ENCODE measurements at regions not wholly inside any gene's neighbourhood (a gene's known extent, or its start where the extent isn't known, plus 50 kb on each side); places are given as distances from the start of the nearest gene placed in this dataset.
"Not testable (repeated sequence)": the region's sequence is repeated elsewhere in the genome, so short reads cannot be mapped to it uniquely, and the experiment has no call there.

DNA sequence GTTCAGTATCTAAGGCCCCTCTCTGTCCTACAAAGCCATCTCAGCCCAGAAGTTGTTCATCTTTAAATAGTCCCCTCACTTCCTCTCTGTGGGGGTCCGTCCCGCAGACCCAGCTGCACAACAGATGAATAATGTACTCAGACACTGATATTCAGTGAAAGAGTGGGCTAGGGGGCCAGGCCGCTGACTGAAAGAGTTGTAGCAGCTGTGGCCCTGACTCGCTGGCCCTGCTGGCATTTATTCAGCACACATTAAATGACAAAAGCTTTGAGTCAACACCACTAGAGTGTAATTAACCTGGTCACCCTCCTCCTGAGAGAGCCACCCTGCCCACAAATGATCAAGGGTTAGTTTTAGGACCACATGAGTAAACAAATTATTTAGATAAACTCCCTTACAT, 76.3 kb downstream of the MED10 start:
- H3K4me3 ChIP-seq (ENCODE audit: low read length in 2 of 2), result no peak overlapping the region
- H3K27me3 ChIP-seq (ENCODE audit: control insufficient read depth in 2 of 2, insufficient read depth in 2 of 2, low read length in 2 of 2), result no peaks in the 10 kb centered on the region
- H3K4me1 ChIP-seq (ENCODE audit: control insufficient read depth in 2 of 2, insufficient read depth in 2 of 2, low read length in 2 of 2), result no peaks in the 10 kb centered on the region
- no peak overlapping the region for H3K9ac ChIP-seq (ENCODE audit: low read depth in 1 of 2, low read length in 2 of 2)
- H3K36me3 ChIP-seq (ENCODE audit: control insufficient read depth in 2 of 2, insufficient read depth in 2 of 2, low read length in 2 of 2), result no peaks in the 10 kb centered on the region
- H3K9me3 ChIP-seq (ENCODE audit: control insufficient read depth in 2 of 2, low read length in 2 of 2), result no peaks in the 10 kb centered on the region
- H3K27ac ChIP-seq (ENCODE audit: low read depth in 2 of 2, low read length in 2 of 2), result no peak overlapping the region

DNA sequence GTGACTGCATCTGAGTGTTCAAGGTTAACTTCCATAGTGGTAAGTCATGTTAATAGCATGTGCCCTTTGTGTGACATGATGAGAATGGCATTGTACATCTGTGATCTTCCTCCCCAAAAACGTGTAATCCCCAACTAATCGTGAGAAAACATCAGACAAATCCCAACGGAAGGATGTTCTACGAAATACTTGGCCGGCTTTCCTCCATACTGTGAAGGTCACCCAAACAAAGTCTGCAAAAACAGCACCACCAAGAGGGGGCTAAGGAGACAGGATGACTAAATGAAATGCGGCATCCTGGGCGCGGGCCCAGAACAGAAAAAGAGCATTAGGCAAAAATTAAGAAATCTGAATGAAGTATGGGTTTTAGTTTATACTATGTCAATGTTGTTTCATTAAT, 81.8 kb downstream of the MED10 start:
- Histone ChIP-seq H3K27ac (ENCODE audit: low read depth in 2 of 2, low read length in 2 of 2) (no peak overlapping the region), H3K9me3 (ENCODE audit: control insufficient read depth in 2 of 2, low read length in 2 of 2) (no peaks in the 10 kb centered on the region), H3K27me3 (ENCODE audit: control insufficient read depth in 2 of 2, insufficient read depth in 2 of 2, low read length in 2 of 2) (no peaks in the 10 kb centered on the region), H3K36me3 (ENCODE audit: control insufficient read depth in 2 of 2, insufficient read depth in 2 of 2, low read length in 2 of 2) (no peaks in the 10 kb centered on the region), H3K4me1 (ENCODE audit: control insufficient read depth in 2 of 2, insufficient read depth in 2 of 2, low read length in 2 of 2) (no peaks in the 10 kb centered on the region), H3K4me3 (ENCODE audit: low read length in 2 of 2) (no peak overlapping the region), H3K9ac (ENCODE audit: low read depth in 1 of 2, low read length in 2 of 2) (no peak overlapping the region)

DNA sequence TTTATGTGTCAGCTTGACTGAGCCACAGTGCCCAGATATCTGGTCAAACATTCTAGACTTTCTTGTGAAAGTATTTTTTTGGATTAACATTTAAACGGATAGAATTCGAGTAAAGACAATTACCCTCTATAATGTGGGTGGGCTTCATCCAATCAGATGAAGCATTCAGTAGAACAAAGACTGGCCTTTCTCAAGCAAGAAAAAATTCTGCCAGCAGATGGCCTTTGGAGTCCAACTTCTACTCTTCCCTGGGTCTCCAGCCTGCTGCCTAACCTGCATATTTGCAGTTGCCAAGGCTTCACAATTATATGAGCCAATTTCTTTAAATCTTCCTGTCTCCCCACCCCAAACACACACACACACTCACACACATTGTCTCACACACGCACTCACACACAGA, 86.4 kb downstream of the MED10 start:
- H3K36me3 ChIP-seq (ENCODE audit: control insufficient read depth in 2 of 2, insufficient read depth in 2 of 2, low read length in 2 of 2), result no peaks in the 10 kb centered on the region
- no peak overlapping the region for H3K9ac ChIP-seq (ENCODE audit: low read depth in 1 of 2, low read length in 2 of 2)
- H3K4me1 ChIP-seq (ENCODE audit: control insufficient read depth in 2 of 2, insufficient read depth in 2 of 2, low read length in 2 of 2), result no peaks in the 10 kb centered on the region
- no peaks in the 10 kb centered on the region for H3K27me3 ChIP-seq (ENCODE audit: control insufficient read depth in 2 of 2, insufficient read depth in 2 of 2, low read length in 2 of 2)
- no peaks in the 10 kb centered on the region for H3K9me3 ChIP-seq (ENCODE audit: control insufficient read depth in 2 of 2, low read length in 2 of 2)
- no peak overlapping the region for H3K4me3 ChIP-seq (ENCODE audit: low read length in 2 of 2)
- H3K27ac ChIP-seq (ENCODE audit: low read depth in 2 of 2, low read length in 2 of 2), result no peak overlapping the region

DNA sequence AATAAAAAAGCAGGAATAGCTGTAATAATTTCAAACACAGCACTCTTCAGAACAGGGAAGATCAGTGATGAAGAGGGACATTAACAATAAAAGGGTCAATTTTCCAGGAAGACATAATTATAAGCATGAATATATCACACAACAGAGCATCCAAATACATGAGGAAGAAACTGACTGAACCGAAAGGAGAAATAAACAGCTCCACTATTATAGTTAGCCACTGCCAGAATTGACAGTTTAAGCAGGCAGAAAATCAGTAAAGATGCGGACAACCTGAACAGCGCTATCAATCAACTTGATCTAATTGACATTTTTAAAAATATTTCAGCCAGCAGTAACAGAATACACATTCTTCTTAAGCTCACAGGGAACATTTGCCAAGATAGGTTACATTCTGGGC, 89.1 kb downstream of the MED10 start:
- no peak overlapping the region for H3K4me3 ChIP-seq (ENCODE audit: low read length in 2 of 2)
- H3K4me1 ChIP-seq (ENCODE audit: control insufficient read depth in 2 of 2, insufficient read depth in 2 of 2, low read length in 2 of 2), result no peaks in the 10 kb centered on the region
- H3K27me3 ChIP-seq (ENCODE audit: control insufficient read depth in 2 of 2, insufficient read depth in 2 of 2, low read length in 2 of 2), result no peaks in the 10 kb centered on the region
- H3K36me3 ChIP-seq (ENCODE audit: control insufficient read depth in 2 of 2, insufficient read depth in 2 of 2, low read length in 2 of 2), result no peaks in the 10 kb centered on the region
- H3K27ac ChIP-seq (ENCODE audit: low read depth in 2 of 2, low read length in 2 of 2), result no peak overlapping the region
- no peak overlapping the region for H3K9ac ChIP-seq (ENCODE audit: low read depth in 1 of 2, low read length in 2 of 2)
- no peaks in the 10 kb centered on the region for H3K9me3 ChIP-seq (ENCODE audit: control insufficient read depth in 2 of 2, low read length in 2 of 2)

DNA sequence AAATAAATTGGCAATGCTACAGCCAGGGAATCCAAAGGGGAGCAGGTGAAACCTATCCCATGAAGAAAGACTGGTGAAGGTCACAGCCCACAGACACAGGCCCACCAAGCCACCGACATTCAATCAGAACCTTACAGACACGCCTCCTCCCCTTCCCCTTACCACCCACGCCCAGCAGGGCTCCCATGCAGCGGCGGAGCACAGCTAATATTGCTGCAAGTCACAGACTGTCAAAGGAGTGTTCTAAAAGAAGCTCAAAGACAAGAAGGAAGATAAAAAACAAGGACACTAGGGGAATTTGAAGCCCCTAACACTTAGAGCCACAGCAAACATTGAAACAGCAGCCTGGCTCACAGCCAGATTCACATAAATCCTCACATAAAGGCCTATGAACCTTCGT, 91.2 kb downstream of the MED10 start:
- Histone ChIP-seq H3K27me3 (ENCODE audit: control insufficient read depth in 2 of 2, insufficient read depth in 2 of 2, low read length in 2 of 2) (no peaks in the 10 kb centered on the region), H3K9me3 (ENCODE audit: control insufficient read depth in 2 of 2, low read length in 2 of 2) (no peaks in the 10 kb centered on the region), H3K4me3 (ENCODE audit: low read length in 2 of 2) (no peak overlapping the region), H3K4me1 (ENCODE audit: control insufficient read depth in 2 of 2, insufficient read depth in 2 of 2, low read length in 2 of 2) (no peaks in the 10 kb centered on the region), H3K36me3 (ENCODE audit: control insufficient read depth in 2 of 2, insufficient read depth in 2 of 2, low read length in 2 of 2) (no peaks in the 10 kb centered on the region), H3K27ac (ENCODE audit: low read depth in 2 of 2, low read length in 2 of 2) (no peak overlapping the region), H3K9ac (ENCODE audit: low read depth in 1 of 2, low read length in 2 of 2) (no peak overlapping the region)

DNA sequence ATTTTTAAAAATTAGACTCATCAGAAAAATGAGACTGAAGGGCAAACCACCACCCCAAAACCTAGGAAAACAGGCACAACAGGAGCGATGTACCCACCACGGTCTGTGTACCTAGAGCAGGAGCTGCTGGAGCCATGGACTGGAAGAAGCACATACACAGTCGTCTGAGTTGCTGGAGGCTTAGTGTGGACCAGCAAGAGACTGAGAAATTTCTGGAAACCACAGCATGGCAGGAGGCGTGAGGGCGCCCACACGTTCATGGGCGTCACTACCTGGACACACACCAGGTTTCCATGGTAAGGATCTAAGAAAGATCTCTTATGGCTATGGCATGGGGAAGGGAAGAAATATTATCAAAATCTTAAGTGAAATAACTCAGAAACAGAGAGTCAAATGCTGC, 91.9 kb downstream of the MED10 start:
- Histone ChIP-seq H3K9me3 (ENCODE audit: control insufficient read depth in 2 of 2, low read length in 2 of 2) (no peaks in the 10 kb centered on the region), H3K4me3 (ENCODE audit: low read length in 2 of 2) (no peak overlapping the region), H3K27me3 (ENCODE audit: control insufficient read depth in 2 of 2, insufficient read depth in 2 of 2, low read length in 2 of 2) (no peaks in the 10 kb centered on the region), H3K36me3 (ENCODE audit: control insufficient read depth in 2 of 2, insufficient read depth in 2 of 2, low read length in 2 of 2) (no peaks in the 10 kb centered on the region), H3K9ac (ENCODE audit: low read depth in 1 of 2, low read length in 2 of 2) (no peak overlapping the region), H3K4me1 (ENCODE audit: control insufficient read depth in 2 of 2, insufficient read depth in 2 of 2, low read length in 2 of 2) (no peaks in the 10 kb centered on the region), H3K27ac (ENCODE audit: low read depth in 2 of 2, low read length in 2 of 2) (no peak overlapping the region)

DNA sequence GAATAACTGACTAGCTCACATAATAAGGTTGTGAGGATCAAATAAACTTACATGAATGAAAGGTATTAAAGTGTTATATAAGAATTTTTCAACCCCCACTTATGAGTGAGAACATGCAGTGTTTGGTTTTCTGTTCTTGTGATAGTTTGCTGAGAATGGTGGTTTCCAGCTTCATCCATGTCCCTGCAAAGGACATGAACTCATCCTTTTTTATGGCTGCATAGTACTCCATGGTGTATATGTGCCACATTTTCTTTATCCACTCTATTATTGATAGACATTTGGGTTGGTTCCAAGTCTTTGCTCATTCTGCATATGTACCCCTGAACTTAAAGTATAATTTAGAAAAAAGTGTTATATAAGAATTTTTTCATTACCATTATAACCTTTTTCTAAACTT, 93.9 kb downstream of the MED10 start:
- not testable (repeated sequence) for H3K27ac ChIP-seq (ENCODE audit: low read depth in 2 of 2, low read length in 2 of 2); H3K9me3 ChIP-seq (ENCODE audit: control insufficient read depth in 2 of 2, low read length in 2 of 2); H3K27me3 ChIP-seq (ENCODE audit: control insufficient read depth in 2 of 2, insufficient read depth in 2 of 2, low read length in 2 of 2); H3K4me1 ChIP-seq (ENCODE audit: control insufficient read depth in 2 of 2, insufficient read depth in 2 of 2, low read length in 2 of 2); H3K4me3 ChIP-seq (ENCODE audit: low read length in 2 of 2); H3K9ac ChIP-seq (ENCODE audit: low read depth in 1 of 2, low read length in 2 of 2); H3K36me3 ChIP-seq (ENCODE audit: control insufficient read depth in 2 of 2, insufficient read depth in 2 of 2, low read length in 2 of 2)

DNA sequence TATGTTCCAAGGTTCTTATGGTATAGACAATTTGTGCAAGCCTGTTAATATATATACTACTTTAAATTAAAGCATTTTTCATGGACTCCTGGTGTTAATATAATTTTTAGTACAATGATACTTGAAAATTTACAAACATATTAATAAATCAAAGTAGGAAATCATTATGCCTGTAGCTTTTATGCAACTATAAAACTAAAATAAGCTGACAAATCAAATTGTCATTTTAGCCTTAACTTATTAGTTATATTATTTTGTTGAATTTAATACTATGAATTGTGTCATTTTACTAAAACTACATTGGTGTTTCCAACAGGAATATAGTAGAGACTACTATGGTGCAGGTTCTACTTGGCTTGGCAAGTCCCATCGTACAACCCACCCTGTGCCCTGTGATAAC, 96.0 kb downstream of the MED10 start:
- Histone ChIP-seq H3K4me3 (ENCODE audit: low read length in 2 of 2) (no peak overlapping the region), H3K4me1 (ENCODE audit: control insufficient read depth in 2 of 2, insufficient read depth in 2 of 2, low read length in 2 of 2) (no peaks in the 10 kb centered on the region), H3K9me3 (ENCODE audit: control insufficient read depth in 2 of 2, low read length in 2 of 2) (no peaks in the 10 kb centered on the region), H3K36me3 (ENCODE audit: control insufficient read depth in 2 of 2, insufficient read depth in 2 of 2, low read length in 2 of 2) (no peaks in the 10 kb centered on the region), H3K27me3 (ENCODE audit: control insufficient read depth in 2 of 2, insufficient read depth in 2 of 2, low read length in 2 of 2) (no peaks in the 10 kb centered on the region), H3K9ac (ENCODE audit: low read depth in 1 of 2, low read length in 2 of 2) (no peak overlapping the region), H3K27ac (ENCODE audit: low read depth in 2 of 2, low read length in 2 of 2) (no peak overlapping the region)

DNA sequence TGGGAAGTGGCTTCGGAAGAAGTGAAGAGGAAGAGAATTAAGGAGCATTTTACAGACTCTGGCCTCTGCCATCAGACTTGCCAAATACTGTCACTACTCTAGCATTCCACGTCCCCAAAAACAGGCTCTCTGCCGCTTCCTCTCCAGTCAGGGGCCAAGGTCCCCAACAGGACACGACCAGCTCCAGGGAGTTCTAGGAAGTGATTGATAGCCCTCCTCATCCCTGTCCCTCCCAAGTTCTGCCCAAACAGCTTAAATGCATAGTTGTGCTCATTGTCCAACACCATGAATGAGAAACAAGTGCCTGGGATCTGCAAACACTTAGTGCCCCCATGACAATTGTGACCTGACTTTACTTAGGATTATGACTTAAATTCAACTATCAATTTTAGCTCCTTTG, 96.5 kb downstream of the MED10 start:
- no peaks in the 10 kb centered on the region for H3K27me3 ChIP-seq (ENCODE audit: control insufficient read depth in 2 of 2, insufficient read depth in 2 of 2, low read length in 2 of 2)
- H3K27ac ChIP-seq (ENCODE audit: low read depth in 2 of 2, low read length in 2 of 2), result no peak overlapping the region
- no peak overlapping the region for H3K9ac ChIP-seq (ENCODE audit: low read depth in 1 of 2, low read length in 2 of 2)
- H3K36me3 ChIP-seq (ENCODE audit: control insufficient read depth in 2 of 2, insufficient read depth in 2 of 2, low read length in 2 of 2), result no peaks in the 10 kb centered on the region
- no peak overlapping the region for H3K4me3 ChIP-seq (ENCODE audit: low read length in 2 of 2)
- no peaks in the 10 kb centered on the region for H3K9me3 ChIP-seq (ENCODE audit: control insufficient read depth in 2 of 2, low read length in 2 of 2)
- no peaks in the 10 kb centered on the region for H3K4me1 ChIP-seq (ENCODE audit: control insufficient read depth in 2 of 2, insufficient read depth in 2 of 2, low read length in 2 of 2)

DNA sequence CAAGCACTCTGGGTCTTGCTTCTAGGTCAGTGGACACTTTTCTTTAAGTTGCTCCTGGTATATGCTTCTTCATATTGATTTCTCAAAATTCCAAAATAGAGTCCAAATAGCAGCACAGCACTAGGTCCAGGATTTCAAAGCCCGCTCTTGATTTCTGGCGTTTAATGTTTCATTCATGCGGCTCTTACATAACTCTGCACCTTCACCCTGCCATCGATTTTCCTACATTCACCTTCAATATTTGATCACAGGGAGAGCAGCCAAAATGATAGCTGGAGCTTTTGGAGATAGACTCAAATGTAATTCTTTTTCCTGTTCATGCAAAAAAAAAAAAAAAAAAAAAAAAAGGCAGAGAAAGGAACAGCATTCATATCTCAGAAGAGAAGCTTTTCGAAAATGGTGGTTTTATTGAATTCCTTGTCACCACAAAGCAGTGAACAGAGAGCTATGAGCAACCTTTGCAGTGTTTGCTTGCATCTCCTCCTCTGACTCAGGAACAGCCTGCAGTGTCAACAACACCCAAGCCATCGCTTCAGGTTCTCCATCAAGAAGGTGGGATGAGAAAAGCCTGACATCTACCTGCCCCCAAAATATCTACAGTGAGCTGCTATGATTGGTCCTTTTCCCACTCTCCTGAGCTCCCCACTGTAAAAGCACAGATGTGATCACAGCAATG, 97.8 kb downstream of the MED10 start:
- Histone ChIP-seq H3K9me3 (ENCODE audit: control insufficient read depth in 2 of 2, low read length in 2 of 2) (no peaks in the 10 kb centered on the region), H3K27me3 (ENCODE audit: control insufficient read depth in 2 of 2, insufficient read depth in 2 of 2, low read length in 2 of 2) (no peaks in the 10 kb centered on the region), H3K9ac (ENCODE audit: low read depth in 1 of 2, low read length in 2 of 2) (no peak overlapping the region), H3K27ac (ENCODE audit: low read depth in 2 of 2, low read length in 2 of 2) (no peak overlapping the region), H3K4me3 (ENCODE audit: low read length in 2 of 2) (no peak overlapping the region), H3K4me1 (ENCODE audit: control insufficient read depth in 2 of 2, insufficient read depth in 2 of 2, low read length in 2 of 2) (no peaks in the 10 kb centered on the region), H3K36me3 (ENCODE audit: control insufficient read depth in 2 of 2, insufficient read depth in 2 of 2, low read length in 2 of 2) (no peaks in the 10 kb centered on the region)

DNA sequence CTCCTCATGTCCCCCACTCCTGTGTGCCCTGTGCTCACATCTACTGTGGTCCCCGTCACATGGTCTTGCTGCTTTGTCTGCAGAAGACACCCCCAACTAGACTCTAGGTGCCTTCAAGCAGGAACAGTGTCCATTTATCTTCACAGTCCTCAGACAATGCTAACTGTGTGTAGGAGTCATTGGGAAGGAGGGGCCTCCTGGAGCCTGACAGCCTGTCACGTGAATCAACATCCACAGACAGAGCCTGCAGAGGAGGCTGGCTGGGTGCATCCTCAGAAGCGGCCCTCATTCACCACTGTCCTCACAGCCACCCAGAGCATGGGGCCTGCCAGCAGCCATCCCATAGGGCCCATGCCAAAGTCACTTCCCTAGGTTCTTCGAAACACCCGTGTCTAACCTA, 98.7 kb downstream of the MED10 start:
- Histone ChIP-seq H3K27ac (ENCODE audit: low read depth in 2 of 2, low read length in 2 of 2) (no peak overlapping the region), H3K27me3 (ENCODE audit: control insufficient read depth in 2 of 2, insufficient read depth in 2 of 2, low read length in 2 of 2) (no peaks in the 10 kb centered on the region), H3K4me1 (ENCODE audit: control insufficient read depth in 2 of 2, insufficient read depth in 2 of 2, low read length in 2 of 2) (no peaks in the 10 kb centered on the region), H3K4me3 (ENCODE audit: low read length in 2 of 2) (no peak overlapping the region), H3K36me3 (ENCODE audit: control insufficient read depth in 2 of 2, insufficient read depth in 2 of 2, low read length in 2 of 2) (no peaks in the 10 kb centered on the region), H3K9me3 (ENCODE audit: control insufficient read depth in 2 of 2, low read length in 2 of 2) (no peaks in the 10 kb centered on the region), H3K9ac (ENCODE audit: low read depth in 1 of 2, low read length in 2 of 2) (no peak overlapping the region)

Data from mucosa of rectum (tissue), 2 donors.